CD4-positive, alpha-beta T cell treated with Interleukin-17A for 1 hour (primary cell): ENCODE measurements at regions not wholly inside any gene's neighbourhood (a gene's known extent, or its start where the extent isn't known, plus 50 kb on each side); places are given as distances from the start of the nearest gene placed in this dataset.

Experiments used
- DNase-seq: peaks from one replicate; pipeline ENCODE4 v3.0.0-alpha.2; 2020

DNA sequence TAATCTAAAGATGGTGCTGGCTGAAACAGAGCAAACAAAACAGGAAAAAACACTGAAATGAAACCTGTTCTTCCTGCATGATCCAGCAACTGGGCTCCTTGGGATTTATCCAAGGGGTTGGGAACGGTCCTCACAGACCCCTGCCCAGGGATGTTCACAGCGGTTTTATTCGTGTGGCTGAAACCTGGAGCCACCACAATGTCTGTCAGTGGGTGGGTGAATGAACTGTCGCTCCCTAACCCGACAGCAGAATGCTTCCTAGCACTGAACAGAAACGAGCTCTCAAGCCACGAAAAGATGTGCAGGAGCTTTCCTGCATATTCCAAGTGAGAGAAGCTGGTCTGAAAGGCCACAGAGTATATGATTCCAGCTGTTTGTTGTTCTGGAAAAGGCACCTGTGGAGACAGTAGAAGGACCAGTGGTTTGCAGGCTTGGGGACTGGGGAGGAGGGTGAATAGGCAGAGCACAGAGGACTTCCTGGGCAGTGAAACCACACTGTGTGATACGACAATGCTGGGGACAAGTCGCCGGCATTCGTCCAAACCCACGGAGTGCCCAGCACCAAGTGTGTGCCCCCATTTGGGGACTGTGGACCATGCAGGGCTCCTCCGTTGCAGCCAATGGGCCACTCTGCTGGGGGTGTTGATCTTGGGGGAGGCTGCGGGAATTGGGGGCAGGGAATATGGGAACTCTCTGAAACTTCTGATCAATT lies 73.9 kb downstream of the TEX29 start:
- DNase-seq, result no peak

- DNase-seq, result no peak
These were observed 75.3 kb downstream of the TEX29 start for GRCh38 chr13:111395511-111396393.

DNA sequence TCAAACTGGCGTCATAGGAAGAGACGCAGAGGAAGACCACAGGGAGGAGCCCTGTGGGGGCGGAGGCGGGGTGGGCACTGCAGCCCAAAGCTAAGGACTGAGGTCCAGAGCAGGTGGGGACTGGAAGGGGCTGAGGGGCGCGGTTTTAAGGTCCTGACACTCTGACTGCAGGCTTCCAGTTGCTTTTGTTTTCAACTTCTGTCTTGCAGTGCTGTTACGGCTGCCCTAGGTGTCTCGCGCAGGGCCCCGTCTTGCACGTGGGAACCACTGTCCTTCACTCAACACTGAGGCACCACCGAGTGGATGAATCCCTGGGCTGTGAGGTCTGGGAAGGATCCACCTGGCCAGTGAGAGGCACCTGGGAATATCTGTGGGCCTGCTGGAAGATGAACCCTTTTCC lies 76.0 kb downstream of the TEX29 start:
- no peak for DNase-seq

DNA sequence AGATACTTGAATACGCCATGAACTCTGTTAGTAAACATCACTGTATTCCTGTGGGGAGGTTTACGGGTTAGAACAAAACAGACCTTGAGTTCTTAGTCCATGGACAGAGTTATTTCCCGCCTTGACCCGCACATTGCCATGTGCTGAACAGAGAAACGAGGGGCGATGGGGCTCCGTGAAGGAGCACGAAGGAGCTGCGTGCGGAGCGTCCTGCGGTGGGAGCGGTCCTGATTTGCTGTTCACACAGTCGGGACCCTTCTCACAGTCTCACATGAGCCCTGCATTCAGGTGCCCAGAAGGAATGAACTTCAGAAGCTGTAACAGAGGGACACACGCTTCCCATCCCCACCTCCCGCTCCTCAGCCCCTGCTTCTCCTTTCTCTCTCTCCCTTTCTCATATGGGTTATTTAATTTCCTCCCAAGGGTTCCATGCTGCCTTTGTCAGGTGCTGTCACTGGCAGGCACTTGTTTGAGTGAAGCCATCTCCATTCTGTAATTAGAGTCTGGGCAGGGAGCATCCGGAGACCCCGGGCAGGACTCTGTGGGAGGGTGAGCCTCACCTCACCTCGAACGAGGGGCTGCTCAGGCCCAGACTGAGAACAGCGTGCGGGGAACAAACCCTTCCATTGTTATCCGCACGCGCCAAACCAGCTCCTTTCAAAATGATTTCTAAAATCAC lies 76.9 kb downstream of the TEX29 start:
- no peak for DNase-seq

GRCh38 chr13:111398196-111398595 lies 77.8 kb downstream of the TEX29 start:
- DNase-seq, result no peak

GRCh38 chr13:111398715-111399299 lies 78.4 kb downstream of the TEX29 start:
- DNase-seq, result no peak

DNA sequence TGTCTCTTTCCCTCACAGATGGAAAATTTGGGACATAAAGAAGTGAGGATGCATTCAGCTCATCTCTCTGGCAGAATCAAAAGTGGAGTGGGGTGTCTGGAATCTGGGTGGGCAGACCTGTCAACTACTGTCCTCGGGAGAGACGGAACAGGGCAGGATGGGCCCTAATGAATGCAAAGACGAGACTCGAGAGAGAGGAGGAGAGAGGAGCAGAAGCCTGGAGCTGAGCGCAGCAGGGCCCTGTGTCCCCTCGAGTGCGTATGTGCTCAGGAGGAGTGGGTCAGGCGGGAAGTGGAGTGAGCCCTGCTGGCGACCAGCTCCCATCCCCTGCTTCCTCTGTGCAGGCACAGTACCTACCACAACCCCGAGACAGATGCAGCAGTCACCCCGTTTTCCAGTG lies 78.9 kb downstream of the TEX29 start:
- DNase-seq, result no peak

DNA sequence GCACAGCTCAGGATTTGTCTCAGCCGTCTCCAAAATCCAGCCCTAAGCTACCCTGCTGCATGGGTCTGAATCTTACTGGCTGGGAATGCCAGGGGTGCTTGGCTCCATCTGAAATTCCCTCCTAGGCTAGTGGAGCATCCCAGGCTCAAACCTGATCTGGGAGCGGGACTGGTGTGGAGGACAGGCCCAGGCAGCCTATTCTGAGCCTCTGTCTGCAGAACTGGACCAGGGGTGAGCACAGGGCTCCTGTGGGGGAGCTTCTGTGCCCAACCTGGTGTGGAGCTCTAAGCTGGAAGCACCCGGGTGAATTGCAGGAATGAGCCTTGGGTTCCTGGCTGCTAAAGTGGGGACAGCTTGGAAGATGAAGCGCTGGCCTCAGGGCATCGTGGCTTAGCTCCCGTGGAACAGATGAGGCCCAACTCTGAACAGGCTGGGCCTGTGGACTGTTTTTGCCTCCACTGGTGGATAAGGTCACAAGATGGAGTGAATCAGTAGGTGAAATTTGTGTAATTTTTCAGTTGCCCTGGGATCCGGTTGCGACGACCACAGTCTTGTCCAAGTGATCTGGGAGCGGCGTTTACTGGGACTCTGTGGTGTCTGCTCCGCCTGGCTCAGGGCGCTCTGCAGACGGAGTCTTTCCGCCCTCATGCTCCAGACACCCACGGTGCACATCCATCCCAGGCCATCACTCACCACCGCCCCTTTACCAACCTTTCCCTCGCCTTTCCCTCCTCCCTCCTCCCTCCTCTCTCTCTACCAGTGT lies 79.5 kb downstream of the TEX29 start:
- no peak for DNase-seq

DNA sequence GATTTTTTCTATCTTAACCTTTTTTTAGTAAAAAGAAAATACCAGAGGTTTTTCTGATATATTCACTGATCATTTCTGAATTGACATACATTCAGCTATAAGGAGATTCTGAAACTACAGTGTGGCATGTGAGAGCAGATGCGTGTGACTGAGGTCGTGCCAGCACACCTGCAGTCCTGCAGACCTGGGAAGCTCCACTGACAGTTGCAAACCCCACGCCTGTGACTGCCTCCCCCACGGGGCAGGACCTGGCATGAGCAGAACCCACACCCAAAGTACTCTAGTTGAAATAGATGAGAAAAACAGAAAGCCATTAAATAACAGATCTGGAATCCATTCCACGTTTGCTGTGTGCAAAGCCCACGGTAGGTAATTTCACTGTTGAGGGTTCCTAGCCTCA lies 80.7 kb downstream of the TEX29 start:
- DNase-seq, result no peak

DNA sequence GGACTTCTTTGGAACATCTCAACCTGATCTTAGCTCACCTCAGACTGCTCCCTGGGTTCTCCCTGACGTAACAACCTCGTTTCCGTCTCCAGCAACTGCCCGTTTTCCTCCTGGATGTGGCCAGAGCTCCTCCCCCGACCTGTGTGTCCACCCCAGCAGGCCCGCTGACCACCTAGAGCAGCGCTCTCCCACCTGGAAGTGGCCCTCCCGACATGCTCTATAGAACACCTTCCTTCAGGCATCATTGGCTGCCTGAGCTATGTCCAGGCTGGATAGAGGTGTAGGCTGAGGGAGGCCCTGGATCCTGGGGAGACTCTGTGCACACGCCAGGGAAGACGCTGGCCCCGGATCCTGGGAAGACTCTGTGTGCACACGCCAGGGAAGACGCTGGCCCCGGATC lies 81.3 kb downstream of the TEX29 start:
- DNase-seq, result no peak

DNA sequence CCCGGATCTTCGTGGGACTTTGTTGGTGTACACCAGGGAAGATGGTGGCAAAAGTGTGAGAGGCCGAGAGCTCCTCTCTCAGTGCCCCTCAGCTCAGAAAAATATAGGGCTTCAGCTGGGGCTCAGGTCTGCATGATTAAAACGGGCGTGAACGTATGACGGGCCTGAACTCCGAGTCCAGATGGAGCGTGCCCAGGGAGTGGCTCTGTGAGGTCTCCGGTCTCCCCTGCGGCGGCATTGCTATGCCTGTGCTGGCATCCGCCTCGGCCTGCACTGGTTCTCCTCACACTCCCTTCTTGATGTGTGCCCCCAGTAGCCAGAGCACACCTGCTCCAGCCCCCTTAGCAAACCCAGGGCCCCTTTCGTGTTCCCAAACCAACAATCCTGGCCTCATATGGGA lies 82.0 kb downstream of the TEX29 start:
- DNase-seq, result no peak

GRCh38 chr13:111403266-111403665 lies 82.8 kb downstream of the TEX29 start:
- DNase-seq, result no peak

- DNase-seq, result no peak
These were observed 84.3 kb downstream of the TEX29 start for GRCh38 chr13:111404746-111405145.

DNA sequence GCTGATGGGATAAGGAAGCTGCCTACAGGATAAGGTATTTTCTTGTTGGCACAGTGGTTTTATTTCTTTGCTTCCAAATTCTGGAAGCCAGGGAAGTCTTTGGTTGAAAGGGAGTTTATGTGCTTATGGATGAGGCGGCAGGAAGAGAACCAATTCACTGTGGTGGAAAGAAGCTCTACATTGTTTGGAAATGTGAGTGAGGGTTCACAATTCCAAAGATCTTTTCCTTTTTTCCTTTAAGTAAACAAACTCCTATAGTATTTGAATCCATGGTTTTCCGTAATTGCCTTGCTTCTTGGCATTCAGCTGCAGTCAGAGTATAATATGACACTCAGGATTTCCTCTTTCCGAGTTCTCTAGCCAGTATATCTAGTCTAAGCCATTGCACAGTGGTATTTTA lies 86.2 kb downstream of the TEX29 start:
- DNase-seq, result no peak

DNA sequence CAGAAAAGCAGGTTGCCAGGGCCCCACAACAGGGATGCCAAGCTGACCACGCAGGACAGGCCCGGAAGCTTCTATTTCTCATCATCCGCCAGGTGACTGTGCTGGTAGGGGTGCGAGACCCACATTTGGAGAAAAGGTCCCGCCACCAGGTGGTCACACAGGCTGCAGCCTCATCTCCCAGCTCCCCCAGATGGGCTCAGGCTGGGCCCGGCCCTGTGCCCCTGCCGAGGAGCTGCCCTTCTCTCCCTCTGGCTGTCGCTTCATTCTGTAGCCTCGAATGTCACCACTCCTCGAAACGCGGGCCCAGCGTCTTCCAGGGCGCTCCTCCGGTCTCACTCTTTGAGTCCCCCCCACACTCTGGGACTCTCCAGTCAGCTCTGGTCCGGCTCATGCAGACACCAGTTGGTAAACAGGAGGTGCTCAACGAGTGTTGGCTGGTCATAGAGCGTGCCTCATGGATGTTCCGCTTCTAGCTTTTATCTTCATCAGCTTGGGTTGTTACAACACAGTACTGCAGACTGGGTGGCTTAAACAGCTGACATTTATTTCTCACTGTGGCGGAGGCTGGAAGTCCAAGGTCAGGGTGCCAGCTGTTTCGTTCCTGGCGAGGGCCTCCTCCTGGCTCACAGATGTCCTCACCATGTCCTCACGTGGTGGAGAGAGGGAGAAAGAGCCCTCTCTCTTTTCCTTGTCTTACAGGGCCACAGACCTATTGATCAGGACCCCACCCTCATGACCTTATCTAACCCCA lies 87.1 kb downstream of the TEX29 start:
- DNase-seq, result no peak

- no peak for DNase-seq
These were observed 89.0 kb downstream of the TEX29 start for GRCh38 chr13:111409413-111409812.

DNA sequence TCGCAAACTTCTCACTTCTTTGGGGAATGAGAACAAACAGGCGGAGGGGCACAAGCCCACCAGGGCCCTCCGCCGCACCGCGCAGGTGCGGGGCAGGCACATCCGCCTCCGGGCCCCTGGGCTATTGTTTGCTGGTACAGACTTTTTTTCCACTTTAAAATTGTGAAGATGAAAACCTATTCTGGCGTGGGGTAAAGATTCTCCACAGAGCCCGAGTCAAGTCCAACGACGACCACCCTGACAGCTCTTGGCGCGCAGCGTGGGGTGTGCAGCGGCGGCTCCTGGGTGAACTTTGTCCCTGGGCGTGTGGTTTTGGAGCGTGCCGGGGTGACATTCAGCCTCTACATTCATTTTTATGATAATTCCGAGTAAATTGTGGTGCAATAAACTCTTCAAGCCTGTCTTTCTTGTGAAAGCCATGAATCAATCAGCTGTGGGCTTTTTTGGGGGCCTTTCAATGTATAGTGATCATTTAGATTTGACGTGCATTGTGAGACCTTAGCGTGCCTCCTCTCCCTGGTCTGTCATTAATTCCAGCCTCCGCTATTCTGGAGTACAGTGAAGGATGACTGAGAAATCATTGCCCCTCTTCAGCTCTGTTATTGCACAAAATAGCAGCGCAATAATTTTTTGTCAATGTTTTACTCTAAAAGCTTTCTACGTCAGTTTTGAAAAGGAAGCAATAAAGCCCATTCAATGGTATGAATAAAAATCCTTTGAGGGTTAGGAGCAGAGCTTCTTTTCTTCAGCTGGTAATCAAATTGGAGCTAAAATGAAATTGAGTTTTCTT lies 90.0 kb downstream of the TEX29 start:
- no peak for DNase-seq

- DNase-seq, result no peak
These were observed 90.9 kb downstream of the TEX29 start for GRCh38 chr13:111411151-111411858.

DNA sequence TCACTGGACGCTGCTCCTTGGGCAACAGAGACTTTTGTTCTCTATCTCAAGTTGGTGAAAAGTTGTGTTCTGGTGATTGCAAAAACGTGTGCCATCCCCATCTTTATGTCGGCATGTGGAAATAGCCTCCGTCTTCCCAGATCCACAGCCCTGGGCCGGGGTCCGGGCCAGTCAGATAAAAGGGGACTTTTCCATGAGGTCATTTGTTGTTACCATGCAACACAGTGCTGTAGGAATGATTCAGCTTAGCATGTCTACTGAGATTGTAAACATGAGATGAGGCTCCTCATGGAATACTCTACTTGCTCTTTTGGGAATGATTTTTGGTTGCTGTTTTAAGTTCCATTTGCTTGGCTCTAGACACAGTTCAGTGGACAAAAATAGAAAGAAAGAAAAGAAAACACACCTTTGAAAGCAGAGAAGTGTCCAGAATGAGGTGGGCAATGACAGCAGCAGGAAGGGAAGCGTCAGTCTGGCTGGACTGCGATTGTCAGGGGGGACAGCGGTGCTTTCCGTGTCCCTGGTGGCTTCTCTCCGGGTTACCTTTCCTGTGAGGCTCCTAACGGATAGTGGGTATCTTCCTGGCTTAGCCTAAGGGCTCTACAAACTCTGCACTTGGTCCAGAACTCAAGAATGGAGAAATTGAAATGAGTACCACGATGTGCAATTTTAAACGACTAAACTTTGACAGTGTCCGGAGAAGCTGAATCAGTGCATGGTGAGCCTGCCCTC lies 91.6 kb downstream of the TEX29 start:
- no peak for DNase-seq
